Liver (tissue), 8 donors: ENCODE measurements at regions not wholly inside any gene's neighbourhood (a gene's known extent, or its start where the extent isn't known, plus 50 kb on each side); places are given as distances from the start of the nearest gene placed in this dataset.

ENCODE experiments used
- DNase-seq: peaks from one replicate; pipeline ENCODE4 v3.0.0-alpha.2; 2017; ENCODE audit warnings: low spot score
- H3K27ac ChIP-seq, 2 donors: one replicate each; pipeline ENCODE4 v1.7.0; 2013; ENCODE audit warnings: inconsistent platforms in 2 of 2, low read length in 2 of 2, control low read depth in 1 of 2, low read depth in 1 of 2, mild to moderate bottlenecking in 1 of 2
- H3K27me3 ChIP-seq, 4 donors: one replicate each; pipeline versions ENCODE4 v1.6.1 to v1.7.0; 2013; ENCODE audit warnings: low read length in 3 of 4, inconsistent platforms in 1 of 4, mild to moderate bottlenecking in 1 of 4, moderate library complexity in 1 of 4; ENCODE audit not compliant: control insufficient read depth in 4 of 4, insufficient read depth in 4 of 4
- H3K36me3 ChIP-seq, 4 donors: one replicate each; pipeline versions ENCODE4 v1.6.1 to v1.7.0; 2013; ENCODE audit warnings: low read length in 3 of 4, mild to moderate bottlenecking in 3 of 4, low read depth in 1 of 4, moderate library complexity in 1 of 4; ENCODE audit not compliant: control insufficient read depth in 4 of 4, insufficient read depth in 3 of 4
- H3K4me1 ChIP-seq, 4 donors: one replicate each; pipeline versions ENCODE4 v1.6.1 to v1.7.0; 2013; ENCODE audit warnings: low read length in 3 of 4, mild to moderate bottlenecking in 3 of 4, moderate library complexity in 1 of 4; ENCODE audit not compliant: control insufficient read depth in 4 of 4, insufficient read depth in 4 of 4
- H3K4me3 ChIP-seq, 3 donors: one replicate each; pipeline versions ENCODE4 v1.6.1 to v1.7.0; 2013; ENCODE audit warnings: low read length in 3 of 3, control low read depth in 1 of 3, low read depth in 1 of 3, mild to moderate bottlenecking in 1 of 3
- H3K9ac ChIP-seq, 2 donors: one replicate each; pipeline ENCODE4 v1.7.0; 2013; ENCODE audit warnings: low read length in 2 of 2, mild to moderate bottlenecking in 2 of 2, moderate library complexity in 2 of 2, control low read depth in 1 of 2, low read depth in 1 of 2
- H3K9me3 ChIP-seq, 4 donors: one replicate each; pipeline versions ENCODE4 v1.6.1 to v1.7.0; 2013; ENCODE audit warnings: low read length in 3 of 4; ENCODE audit not compliant: control insufficient read depth in 4 of 4
- EGR1 ChIP-seq, 2 donors: IDR thresholded peaks; 2 replicates each; pipeline ENCODE4 v1.6.1; 2016 to 2018; ENCODE audit warnings: antibody characterized with exemption in 2 of 2, low read depth in 2 of 2
- FOXA1 ChIP-seq: IDR thresholded peaks from 2 replicates; pipeline ENCODE4 v1.6.1; 2016; ENCODE audit warnings: antibody characterized with exemption
- FOXA2 ChIP-seq: IDR thresholded peaks from 2 replicates; pipeline ENCODE4 v1.6.1; 2016; ENCODE audit warnings: antibody characterized with exemption
- GABPA ChIP-seq, 2 donors: IDR thresholded peaks in 1 of 2; conservative IDR thresholded peaks in 1 of 2; 2 replicates each; pipeline ENCODE4 v1.6.1; 2016; ENCODE audit warnings: antibody characterized with exemption in 2 of 2, mild to moderate bottlenecking in 1 of 2, moderate library complexity in 1 of 2
- HNF4A ChIP-seq, 2 donors: conservative IDR thresholded peaks; 2 replicates each; pipeline ENCODE4 v1.6.1; 2016; ENCODE audit warnings: antibody characterized with exemption in 2 of 2, mild to moderate bottlenecking in 2 of 2
- HNF4G ChIP-seq: IDR thresholded peaks from 2 replicates; pipeline ENCODE4 v1.6.1; 2016; ENCODE audit warnings: antibody characterized with exemption
- JUND ChIP-seq, 2 donors: IDR thresholded peaks; 2 replicates each; pipeline ENCODE4 v1.6.1; 2016; ENCODE audit warnings: antibody characterized with exemption in 2 of 2
- NR2F2 ChIP-seq: IDR thresholded peaks from 2 replicates; pipeline ENCODE4 v1.6.1; 2016; ENCODE audit warnings: antibody characterized with exemption
- RAD21 ChIP-seq, 2 donors: IDR thresholded peaks; 2 replicates each; pipeline ENCODE4 v1.6.1; 2016; ENCODE audit warnings: antibody characterized with exemption in 2 of 2, mild to moderate bottlenecking in 2 of 2
- RXRA ChIP-seq, 2 donors: IDR thresholded peaks; 2 replicates each; pipeline ENCODE4 v1.6.1; 2017 to 2018; ENCODE audit warnings: antibody characterized with exemption in 2 of 2, mild to moderate bottlenecking in 1 of 2
- SP1 ChIP-seq: IDR thresholded peaks from 2 replicates; pipeline ENCODE4 v1.6.1; 2018; ENCODE audit warnings: antibody characterized with exemption, mild to moderate bottlenecking
- TAF1 ChIP-seq: conservative IDR thresholded peaks from 2 replicates; pipeline ENCODE4 v1.6.1; 2016; ENCODE audit warnings: antibody characterized with exemption, mild to moderate bottlenecking
- YY1 ChIP-seq: IDR thresholded peaks from 2 replicates; pipeline ENCODE4 v1.6.1; 2016; ENCODE audit warnings: antibody characterized with exemption, mild to moderate bottlenecking
- WGBS: extraction: QIAGEN DNeasy Blood & Tissue Kit; methylation state at CpG from one replicate; pipeline ENCODE4 v1.1.7; 2013; 5-methylcytosine and 5-hydroxymethylcytosine counted together
- TF ChIP-seq, protein P1 (sequence below): fragments of 150-350 bp; IDR thresholded peaks from 2 replicates; pipeline ENCODE4 v1.5.1; 2017; ENCODE audit warnings: improper control_type of control experiment, low read depth, low read length; ENCODE audit not compliant: missing input control
- TF ChIP-seq, protein P2 (sequence below): IDR thresholded peaks from 2 replicates; pipeline ENCODE4 v1.6.1; 2016; ENCODE audit warnings: antibody characterized with exemption, mild to moderate bottlenecking
- TF ChIP-seq, protein P3 (sequence below): IDR thresholded peaks from 2 replicates; pipeline ENCODE4 v1.6.1; 2016; ENCODE audit warnings: antibody characterized with exemption
- TF ChIP-seq, protein P4 (sequence below): IDR thresholded peaks from 2 replicates; pipeline ENCODE4 v1.6.1; 2016; ENCODE audit warnings: antibody characterized with exemption
- TF ChIP-seq, protein P5 (sequence below): IDR thresholded peaks from 2 replicates; pipeline ENCODE4 v1.6.1; 2016; ENCODE audit warnings: antibody characterized with exemption
- donor health status: healthy.
- donor health status: healthy.
- donor health status: healthy.
- donor health status: healthy.
- donor health status: healthy.

DNA sequence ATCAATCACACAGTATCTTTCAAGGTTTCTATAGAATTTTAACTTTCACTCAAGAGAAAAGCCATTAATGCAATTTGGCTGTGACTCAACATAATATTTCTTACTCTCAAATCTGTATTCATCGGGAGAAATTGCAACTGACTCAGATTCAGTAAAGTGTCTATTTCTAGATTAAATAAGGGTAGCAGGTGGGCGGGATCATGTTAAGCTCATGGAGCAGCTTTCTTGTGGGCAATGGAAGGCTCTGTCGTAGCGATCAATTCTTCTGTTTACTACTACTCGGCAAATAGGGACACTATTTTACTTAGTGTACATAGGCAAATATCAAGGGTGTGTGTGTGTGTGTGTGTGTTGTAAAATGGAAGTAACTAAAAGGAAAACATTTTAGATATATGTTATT is 423.6 kb upstream of the NEGR1 start:
- TF ChIP-seq RXRA (IDR thresholded peaks at IDR 0.05) = no peak
- no peak for TF ChIP-seq FOXA1
- no peak for TF ChIP-seq EGR1 (IDR thresholded peaks at IDR 0.05; ENCODE audit: low read depth in 2 of 2)
- no peak for TF ChIP-seq FOXA2
- no peak for TF ChIP-seq GABPA (IDR thresholded peaks at IDR 0.05 in 1 of 2, conservative IDR thresholded peaks at IDR 0.05 in 1 of 2)
- no peak for TF ChIP-seq SP1
- TF ChIP-seq, protein P1, sequence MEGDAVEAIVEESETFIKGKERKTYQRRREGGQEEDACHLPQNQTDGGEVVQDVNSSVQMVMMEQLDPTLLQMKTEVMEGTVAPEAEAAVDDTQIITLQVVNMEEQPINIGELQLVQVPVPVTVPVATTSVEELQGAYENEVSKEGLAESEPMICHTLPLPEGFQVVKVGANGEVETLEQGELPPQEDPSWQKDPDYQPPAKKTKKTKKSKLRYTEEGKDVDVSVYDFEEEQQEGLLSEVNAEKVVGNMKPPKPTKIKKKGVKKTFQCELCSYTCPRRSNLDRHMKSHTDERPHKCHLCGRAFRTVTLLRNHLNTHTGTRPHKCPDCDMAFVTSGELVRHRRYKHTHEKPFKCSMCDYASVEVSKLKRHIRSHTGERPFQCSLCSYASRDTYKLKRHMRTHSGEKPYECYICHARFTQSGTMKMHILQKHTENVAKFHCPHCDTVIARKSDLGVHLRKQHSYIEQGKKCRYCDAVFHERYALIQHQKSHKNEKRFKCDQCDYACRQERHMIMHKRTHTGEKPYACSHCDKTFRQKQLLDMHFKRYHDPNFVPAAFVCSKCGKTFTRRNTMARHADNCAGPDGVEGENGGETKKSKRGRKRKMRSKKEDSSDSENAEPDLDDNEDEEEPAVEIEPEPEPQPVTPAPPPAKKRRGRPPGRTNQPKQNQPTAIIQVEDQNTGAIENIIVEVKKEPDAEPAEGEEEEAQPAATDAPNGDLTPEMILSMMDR = no peak
- TF ChIP-seq NR2F2 = no peak
- no peak for TF ChIP-seq HNF4A (conservative IDR thresholded peaks at IDR 0.05)
- TF ChIP-seq YY1 = no peak
- TF ChIP-seq, protein P2, sequence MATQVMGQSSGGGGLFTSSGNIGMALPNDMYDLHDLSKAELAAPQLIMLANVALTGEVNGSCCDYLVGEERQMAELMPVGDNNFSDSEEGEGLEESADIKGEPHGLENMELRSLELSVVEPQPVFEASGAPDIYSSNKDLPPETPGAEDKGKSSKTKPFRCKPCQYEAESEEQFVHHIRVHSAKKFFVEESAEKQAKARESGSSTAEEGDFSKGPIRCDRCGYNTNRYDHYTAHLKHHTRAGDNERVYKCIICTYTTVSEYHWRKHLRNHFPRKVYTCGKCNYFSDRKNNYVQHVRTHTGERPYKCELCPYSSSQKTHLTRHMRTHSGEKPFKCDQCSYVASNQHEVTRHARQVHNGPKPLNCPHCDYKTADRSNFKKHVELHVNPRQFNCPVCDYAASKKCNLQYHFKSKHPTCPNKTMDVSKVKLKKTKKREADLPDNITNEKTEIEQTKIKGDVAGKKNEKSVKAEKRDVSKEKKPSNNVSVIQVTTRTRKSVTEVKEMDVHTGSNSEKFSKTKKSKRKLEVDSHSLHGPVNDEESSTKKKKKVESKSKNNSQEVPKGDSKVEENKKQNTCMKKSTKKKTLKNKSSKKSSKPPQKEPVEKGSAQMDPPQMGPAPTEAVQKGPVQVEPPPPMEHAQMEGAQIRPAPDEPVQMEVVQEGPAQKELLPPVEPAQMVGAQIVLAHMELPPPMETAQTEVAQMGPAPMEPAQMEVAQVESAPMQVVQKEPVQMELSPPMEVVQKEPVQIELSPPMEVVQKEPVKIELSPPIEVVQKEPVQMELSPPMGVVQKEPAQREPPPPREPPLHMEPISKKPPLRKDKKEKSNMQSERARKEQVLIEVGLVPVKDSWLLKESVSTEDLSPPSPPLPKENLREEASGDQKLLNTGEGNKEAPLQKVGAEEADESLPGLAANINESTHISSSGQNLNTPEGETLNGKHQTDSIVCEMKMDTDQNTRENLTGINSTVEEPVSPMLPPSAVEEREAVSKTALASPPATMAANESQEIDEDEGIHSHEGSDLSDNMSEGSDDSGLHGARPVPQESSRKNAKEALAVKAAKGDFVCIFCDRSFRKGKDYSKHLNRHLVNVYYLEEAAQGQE = no peak
- TF ChIP-seq, protein P3, sequence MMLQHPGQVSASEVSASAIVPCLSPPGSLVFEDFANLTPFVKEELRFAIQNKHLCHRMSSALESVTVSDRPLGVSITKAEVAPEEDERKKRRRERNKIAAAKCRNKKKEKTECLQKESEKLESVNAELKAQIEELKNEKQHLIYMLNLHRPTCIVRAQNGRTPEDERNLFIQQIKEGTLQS = no peak
- TF ChIP-seq JUND (IDR thresholded peaks at IDR 0.05) = no peak
- TF ChIP-seq TAF1 = no peak
- no peak for TF ChIP-seq RAD21 (IDR thresholded peaks at IDR 0.05)
- TF ChIP-seq, protein P4, sequence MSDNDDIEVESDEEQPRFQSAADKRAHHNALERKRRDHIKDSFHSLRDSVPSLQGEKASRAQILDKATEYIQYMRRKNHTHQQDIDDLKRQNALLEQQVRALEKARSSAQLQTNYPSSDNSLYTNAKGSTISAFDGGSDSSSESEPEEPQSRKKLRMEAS = no peak
- TF ChIP-seq HNF4G = no peak
- TF ChIP-seq, protein P5, sequence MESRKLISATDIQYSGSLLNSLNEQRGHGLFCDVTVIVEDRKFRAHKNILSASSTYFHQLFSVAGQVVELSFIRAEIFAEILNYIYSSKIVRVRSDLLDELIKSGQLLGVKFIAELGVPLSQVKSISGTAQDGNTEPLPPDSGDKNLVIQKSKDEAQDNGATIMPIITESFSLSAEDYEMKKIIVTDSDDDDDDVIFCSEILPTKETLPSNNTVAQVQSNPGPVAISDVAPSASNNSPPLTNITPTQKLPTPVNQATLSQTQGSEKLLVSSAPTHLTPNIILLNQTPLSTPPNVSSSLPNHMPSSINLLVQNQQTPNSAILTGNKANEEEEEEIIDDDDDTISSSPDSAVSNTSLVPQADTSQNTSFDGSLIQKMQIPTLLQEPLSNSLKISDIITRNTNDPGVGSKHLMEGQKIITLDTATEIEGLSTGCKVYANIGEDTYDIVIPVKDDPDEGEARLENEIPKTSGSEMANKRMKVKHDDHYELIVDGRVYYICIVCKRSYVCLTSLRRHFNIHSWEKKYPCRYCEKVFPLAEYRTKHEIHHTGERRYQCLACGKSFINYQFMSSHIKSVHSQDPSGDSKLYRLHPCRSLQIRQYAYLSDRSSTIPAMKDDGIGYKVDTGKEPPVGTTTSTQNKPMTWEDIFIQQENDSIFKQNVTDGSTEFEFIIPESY = no peak
- no peak overlapping the region for H3K27ac ChIP-seq
- H3K4me3 ChIP-seq = no peak overlapping the region
- H3K4me1 ChIP-seq = no peaks in the 10 kb centered on the region
- H3K9ac ChIP-seq = no peak overlapping the region
- WGBS = 67% methylated on average over 5 of the region's 5 CpGs
- H3K27me3 ChIP-seq = no peaks in the 10 kb centered on the region
- H3K36me3 ChIP-seq = no peaks in the 10 kb centered on the region
- H3K9me3 ChIP-seq = no peaks in the 10 kb centered on the region
- DNase-seq = no peak
